ENCODE measurements at regions not wholly inside any gene's neighbourhood (a gene's known extent, or its start where the extent isn't known, plus 50 kb on each side); places are given as distances from the start of the nearest gene placed in this dataset.

DNA sequence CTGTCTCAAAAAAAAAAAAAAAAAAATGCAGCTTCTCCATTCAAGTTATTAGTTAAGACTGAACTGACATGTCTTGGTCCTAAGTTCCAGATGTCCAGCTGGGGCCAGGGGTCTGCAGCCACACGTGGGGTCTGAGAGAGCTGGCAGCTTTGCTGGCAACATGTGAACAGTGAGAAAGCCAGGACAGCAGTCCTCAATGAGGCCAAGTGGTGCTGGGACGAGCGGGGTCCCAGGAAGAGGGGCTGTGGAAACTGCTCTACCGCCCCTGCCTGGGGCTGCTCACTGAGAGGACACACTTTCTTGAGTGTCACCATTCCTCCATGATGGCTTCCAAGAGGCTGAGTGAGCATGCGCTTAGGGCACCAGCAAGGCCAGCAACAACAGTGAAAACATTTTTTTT is 100.7 kb upstream of the TAF1B start:
- TF ChIP-seq, protein P1, sequence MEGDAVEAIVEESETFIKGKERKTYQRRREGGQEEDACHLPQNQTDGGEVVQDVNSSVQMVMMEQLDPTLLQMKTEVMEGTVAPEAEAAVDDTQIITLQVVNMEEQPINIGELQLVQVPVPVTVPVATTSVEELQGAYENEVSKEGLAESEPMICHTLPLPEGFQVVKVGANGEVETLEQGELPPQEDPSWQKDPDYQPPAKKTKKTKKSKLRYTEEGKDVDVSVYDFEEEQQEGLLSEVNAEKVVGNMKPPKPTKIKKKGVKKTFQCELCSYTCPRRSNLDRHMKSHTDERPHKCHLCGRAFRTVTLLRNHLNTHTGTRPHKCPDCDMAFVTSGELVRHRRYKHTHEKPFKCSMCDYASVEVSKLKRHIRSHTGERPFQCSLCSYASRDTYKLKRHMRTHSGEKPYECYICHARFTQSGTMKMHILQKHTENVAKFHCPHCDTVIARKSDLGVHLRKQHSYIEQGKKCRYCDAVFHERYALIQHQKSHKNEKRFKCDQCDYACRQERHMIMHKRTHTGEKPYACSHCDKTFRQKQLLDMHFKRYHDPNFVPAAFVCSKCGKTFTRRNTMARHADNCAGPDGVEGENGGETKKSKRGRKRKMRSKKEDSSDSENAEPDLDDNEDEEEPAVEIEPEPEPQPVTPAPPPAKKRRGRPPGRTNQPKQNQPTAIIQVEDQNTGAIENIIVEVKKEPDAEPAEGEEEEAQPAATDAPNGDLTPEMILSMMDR (conservative IDR thresholded peaks at IDR 0.05; ENCODE audit: low read depth, low read length): no peak
- TF ChIP-seq EZH2 (IDR thresholded peaks at IDR 0.05; ENCODE audit: low read length, unreplicated experiment) (no peak), EZH2phosphoT487 (IDR thresholded peaks at IDR 0.05; ENCODE audit: borderline replicate concordance, low read length) (no peak)
